ENCODE measurements at regions not wholly inside any gene's neighbourhood (a gene's known extent, or its start where the extent isn't known, plus 50 kb on each side); places are given as distances from the start of the nearest gene placed in this dataset.

- TF ChIP-seq POLR2A (IDR thresholded peaks at IDR 0.05; ENCODE audit: low read length) (no peak), GATA1 (IDR thresholded peaks at IDR 0.05; ENCODE audit: low read depth, low read length) (no peak)
Observed at GRCh38 chr4:141912831-141913230, 276.4 kb downstream of the IL15 start.
